Spinal cord (tissue), 9 donors: ENCODE measurements at regions not wholly inside any gene's neighbourhood (a gene's known extent, or its start where the extent isn't known, plus 50 kb on each side); places are given as distances from the start of the nearest gene placed in this dataset.
"Not testable (repeated sequence)": the region's sequence is repeated elsewhere in the genome, so short reads cannot be mapped to it uniquely, and the experiment has no call there.

ENCODE experiments used
- DNase-seq, 6 donors: peaks; one replicate each; pipeline versions ENCODE4 v3.0.0 to v3.0.0-alpha.2; 2013 to 2015; ENCODE audit warnings: low spot score in 6 of 6, low read depth in 4 of 6
- H3K27ac ChIP-seq: one replicate; pipeline ENCODE4 v1.5.1; 2013; ENCODE audit warnings: low read depth, low read length, control low read depth
- H3K27me3 ChIP-seq: one replicate; pipeline ENCODE4 v1.6.1; 2013; ENCODE audit warnings: low read length; ENCODE audit not compliant: control insufficient read depth, insufficient read depth
- H3K36me3 ChIP-seq: one replicate; pipeline ENCODE4 v1.6.1; 2013; ENCODE audit warnings: low read length; ENCODE audit not compliant: control insufficient read depth, insufficient read depth
- H3K4me1 ChIP-seq: one replicate; pipeline ENCODE4 v1.6.1; 2013; ENCODE audit warnings: low read length; ENCODE audit not compliant: control insufficient read depth, insufficient read depth
- H3K4me3 ChIP-seq: one replicate; pipeline ENCODE4 v1.5.1; 2013; ENCODE audit warnings: low read depth, low read length, control low read depth
- H3K9me3 ChIP-seq: one replicate; pipeline ENCODE4 v1.6.1; 2013; ENCODE audit warnings: low read length; ENCODE audit not compliant: control insufficient read depth, insufficient read depth
- WGBS: methylation state at CpG from one replicate; pipeline ENCODE4 v1.1.5; 2013; ENCODE audit warnings: missing lambda C conversion rate; ENCODE audit not compliant: insufficient coverage; 5-methylcytosine and 5-hydroxymethylcytosine counted together
- donor health status: healthy.

- 90% methylated on average over 2 of the region's 6 CpGs for WGBS
- H3K27me3 ChIP-seq = no peaks in the 10 kb centered on the region
- H3K4me1 ChIP-seq = peaks cover 4% of the 10 kb centered on the region
- H3K4me3 ChIP-seq = no peak overlapping the region
- H3K27ac ChIP-seq = no peak overlapping the region
- DNase-seq = no peak
- H3K9me3 ChIP-seq = no peaks in the 10 kb centered on the region
- H3K36me3 ChIP-seq = no peaks in the 10 kb centered on the region
Observed at GRCh38 chr7:140263277-140263676, 86.5 kb upstream of the KDM7A start.

GRCh38 chr7:140262242-140262903 is 85.6 kb upstream of the KDM7A start:
- 83% methylated on average over 2 of the region's 6 CpGs for WGBS
- H3K36me3 ChIP-seq = no peaks in the 10 kb centered on the region
- DNase-seq = no peak

GRCh38 chr7:140261522-140261921 is 84.7 kb upstream of the KDM7A start:
- DNase-seq = no peak
- Histone ChIP-seq H3K27ac (no peak overlapping the region), H3K27me3 (no peaks in the 10 kb centered on the region), H3K9me3 (no peaks in the 10 kb centered on the region), H3K36me3 (no peaks in the 10 kb centered on the region), H3K4me1 (peaks cover 4% of the 10 kb centered on the region), H3K4me3 (no peak overlapping the region)
- WGBS = no CpG with 5 or more reads among the region's 1 CpG

More at GRCh38 chr7:140262242-140262903, 85.6 kb upstream of the KDM7A start:
- H3K27me3 ChIP-seq = no peaks in the 10 kb centered on the region
- H3K4me1 ChIP-seq = peaks cover 4% of the 10 kb centered on the region
- H3K27ac ChIP-seq = no peak overlapping the region
- no peak overlapping the region for H3K4me3 ChIP-seq
- no peaks in the 10 kb centered on the region for H3K9me3 ChIP-seq

- Histone ChIP-seq H3K4me3 (no peak overlapping the region), H3K27ac (no peak overlapping the region), H3K27me3 (no peaks in the 10 kb centered on the region), H3K4me1 (peaks cover 4% of the 10 kb centered on the region), H3K9me3 (no peaks in the 10 kb centered on the region), H3K36me3 (no peaks in the 10 kb centered on the region)
- DNase-seq = no peak
- 93% methylated on average over 2 of the region's 5 CpGs for WGBS
Observed at GRCh38 chr7:140261105-140261486, 84.3 kb upstream of the KDM7A start.

- DNase-seq = peak in 1 of 6 donors; percentile 15
- Histone ChIP-seq H3K36me3 (no peaks in the 10 kb centered on the region), H3K4me3 (no peak overlapping the region), H3K4me1 (peaks cover 4% of the 10 kb centered on the region), H3K27me3 (no peaks in the 10 kb centered on the region), H3K27ac (no peak overlapping the region), H3K9me3 (no peaks in the 10 kb centered on the region)
- 33% methylated on average over 4 of the region's 10 CpGs for WGBS
Observed at GRCh38 chr7:140260352-140261104, 83.7 kb upstream of the KDM7A start.

GRCh38 chr7:140257278-140257677 is 80.5 kb upstream of the KDM7A start:
- H3K27me3 ChIP-seq = not testable (repeated sequence)
- WGBS = no CpG with 5 or more reads among the region's 3 CpGs

GRCh38 chr7:140254976-140255375 is 78.2 kb upstream of the KDM7A start:
- H3K4me1 ChIP-seq, H3K9me3 ChIP-seq, DNase-seq, H3K27me3 ChIP-seq, H3K36me3 ChIP-seq, H3K27ac ChIP-seq, H3K4me3 ChIP-seq: not testable (repeated sequence)
- 96% methylated on average over 5 of the region's 9 CpGs for WGBS

More at GRCh38 chr7:140257278-140257677, 80.5 kb upstream of the KDM7A start:
- not testable (repeated sequence) for H3K9me3 ChIP-seq, H3K4me1 ChIP-seq, H3K27ac ChIP-seq, H3K4me3 ChIP-seq, DNase-seq, H3K36me3 ChIP-seq

GRCh38 chr7:140249036-140249806 is 72.4 kb upstream of the KDM7A start:
- no peaks in the 10 kb centered on the region for H3K36me3 ChIP-seq
- no peaks in the 10 kb centered on the region for H3K9me3 ChIP-seq
- peak in 1 of 6 donors; percentile 36 for DNase-seq
- H3K27me3 ChIP-seq = no peaks in the 10 kb centered on the region
- H3K27ac ChIP-seq = no peak overlapping the region
- peaks cover 3% of the 10 kb centered on the region for H3K4me1 ChIP-seq
- H3K4me3 ChIP-seq = no peak overlapping the region
- no CpG with 5 or more reads among the region's 3 CpGs for WGBS

- peak in 2 of 6 donors; percentile 37 to 54 for DNase-seq
- 80% methylated on average over 1 of the region's 3 CpGs for WGBS
- Histone ChIP-seq H3K4me3 (no peak overlapping the region), H3K27me3 (no peaks in the 10 kb centered on the region), H3K36me3 (no peaks in the 10 kb centered on the region), H3K9me3 (no peaks in the 10 kb centered on the region), H3K27ac (no peak overlapping the region), H3K4me1 (peaks cover 3% of the 10 kb centered on the region)
Observed at GRCh38 chr7:140247559-140247958, 70.8 kb upstream of the KDM7A start.
